Progenitor cell of endocrine pancreas (in vitro differentiated cells): ENCODE measurements at regions not wholly inside any gene's neighbourhood (a gene's known extent, or its start where the extent isn't known, plus 50 kb on each side); places are given as distances from the start of the nearest gene placed in this dataset.
A peak's percentile ranks its signal among the peaks of the same experiment; 100 is the strongest.
"Not testable (repeated sequence)": the region's sequence is repeated elsewhere in the genome, so short reads cannot be mapped to it uniquely, and the experiment has no call there.

Experiments used
- DNase-seq: peaks from one replicate; pipeline ENCODE4 v3.0.0; 2021; ENCODE audit warnings: low spot score; ENCODE audit not compliant: unreplicated experiment
- H3K27ac Mint-ChIP-seq: 2 replicates; pipeline ENCODE4 v1.8.0; 2021; ENCODE audit warnings: mild to moderate bottlenecking, moderate library complexity, mixed read lengths
- H3K27me3 Mint-ChIP-seq: 2 replicates; pipeline ENCODE4 v1.8.0; 2021; ENCODE audit warnings: mixed read lengths
- H3K36me3 Mint-ChIP-seq: 2 replicates; pipeline ENCODE4 v1.8.0; 2022; ENCODE audit warnings: mixed read lengths; ENCODE audit not compliant: insufficient read depth
- H3K4me1 Mint-ChIP-seq: 2 replicates; pipeline ENCODE4 v1.8.0; 2021; ENCODE audit warnings: low read depth, mixed read lengths
- H3K4me3 Mint-ChIP-seq: 2 replicates; pipeline ENCODE4 v1.8.0; 2021; ENCODE audit warnings: low read depth, mild to moderate bottlenecking, moderate library complexity, mixed read lengths
- H3K9me3 Mint-ChIP-seq: 2 replicates; pipeline ENCODE4 v1.8.0; 2021; ENCODE audit warnings: low read depth, mixed read lengths
- TF ChIP-seq, protein P1 (sequence below): fragments of 200-600 bp; sonication (generic); IDR thresholded peaks from one replicate; pipeline ENCODE4 v1.5.0; 2021; ENCODE audit warnings: antibody characterized with exemption, mild to moderate bottlenecking; ENCODE audit not compliant: unreplicated experiment

- H3K9me3 Mint-ChIP-seq, result no peaks in the 10 kb centered on the region
- H3K27ac Mint-ChIP-seq, result no peak overlapping the region
- H3K36me3 Mint-ChIP-seq, result no peaks in the 10 kb centered on the region
- H3K4me3 Mint-ChIP-seq, result no peak overlapping the region
- H3K4me1 Mint-ChIP-seq, result peaks cover 17% of the 10 kb centered on the region
- peaks cover 5% of the 10 kb centered on the region for H3K27me3 Mint-ChIP-seq
- DNase-seq, result no peak
- TF ChIP-seq, protein P1, sequence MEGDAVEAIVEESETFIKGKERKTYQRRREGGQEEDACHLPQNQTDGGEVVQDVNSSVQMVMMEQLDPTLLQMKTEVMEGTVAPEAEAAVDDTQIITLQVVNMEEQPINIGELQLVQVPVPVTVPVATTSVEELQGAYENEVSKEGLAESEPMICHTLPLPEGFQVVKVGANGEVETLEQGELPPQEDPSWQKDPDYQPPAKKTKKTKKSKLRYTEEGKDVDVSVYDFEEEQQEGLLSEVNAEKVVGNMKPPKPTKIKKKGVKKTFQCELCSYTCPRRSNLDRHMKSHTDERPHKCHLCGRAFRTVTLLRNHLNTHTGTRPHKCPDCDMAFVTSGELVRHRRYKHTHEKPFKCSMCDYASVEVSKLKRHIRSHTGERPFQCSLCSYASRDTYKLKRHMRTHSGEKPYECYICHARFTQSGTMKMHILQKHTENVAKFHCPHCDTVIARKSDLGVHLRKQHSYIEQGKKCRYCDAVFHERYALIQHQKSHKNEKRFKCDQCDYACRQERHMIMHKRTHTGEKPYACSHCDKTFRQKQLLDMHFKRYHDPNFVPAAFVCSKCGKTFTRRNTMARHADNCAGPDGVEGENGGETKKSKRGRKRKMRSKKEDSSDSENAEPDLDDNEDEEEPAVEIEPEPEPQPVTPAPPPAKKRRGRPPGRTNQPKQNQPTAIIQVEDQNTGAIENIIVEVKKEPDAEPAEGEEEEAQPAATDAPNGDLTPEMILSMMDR, result no peak
Observed at GRCh38 chr16:79386299-79386698, 214.2 kb downstream of the MAF start.

GRCh38 chr16:79381603-79382042 lies 218.9 kb downstream of the MAF start:
- no peak for DNase-seq
- Mint-ChIP-seq H3K36me3 (no peaks in the 10 kb centered on the region), H3K27me3 (no peaks in the 10 kb centered on the region), H3K9me3 (peaks cover 3% of the 10 kb centered on the region), H3K4me1 (peaks cover 21% of the 10 kb centered on the region), H3K27ac (peak overlapping the region; percentile 37), H3K4me3 (peak overlapping the region; percentile 15)
- TF ChIP-seq, protein P1, result no peak

- TF ChIP-seq, protein P1, result no peak
- Mint-ChIP-seq H3K4me1 (peaks cover 21% of the 10 kb centered on the region), H3K36me3 (no peaks in the 10 kb centered on the region), H3K4me3 (peak overlapping the region; percentile 15), H3K27me3 (no peaks in the 10 kb centered on the region), H3K9me3 (peaks cover 3% of the 10 kb centered on the region), H3K27ac (peak overlapping the region; percentile 37)
- DNase-seq, result no peak
Observed at GRCh38 chr16:79380995-79381602, 219.4 kb downstream of the MAF start.

GRCh38 chr16:79379095-79379494 lies 221.4 kb downstream of the MAF start:
- H3K9me3 Mint-ChIP-seq, result peaks cover 3% of the 10 kb centered on the region

GRCh38 chr16:79377082-79377481 lies 223.5 kb downstream of the MAF start:
- not testable (repeated sequence) for H3K27ac Mint-ChIP-seq

More at GRCh38 chr16:79379095-79379494, 221.4 kb downstream of the MAF start:
- TF ChIP-seq, protein P1, result no peak
- H3K27ac Mint-ChIP-seq, result no peak overlapping the region
- no peak for DNase-seq
- no peaks in the 10 kb centered on the region for H3K27me3 Mint-ChIP-seq
- peaks cover 24% of the 10 kb centered on the region for H3K4me1 Mint-ChIP-seq
- no peaks in the 10 kb centered on the region for H3K36me3 Mint-ChIP-seq
- no peak overlapping the region for H3K4me3 Mint-ChIP-seq

GRCh38 chr16:79375351-79375750 lies 225.2 kb downstream of the MAF start:
- Mint-ChIP-seq H3K4me3 (no peak overlapping the region), H3K27me3 (no peaks in the 10 kb centered on the region), H3K9me3 (peaks cover 7% of the 10 kb centered on the region), H3K36me3 (no peaks in the 10 kb centered on the region), H3K4me1 (peaks cover 16% of the 10 kb centered on the region), H3K27ac (no peak overlapping the region)
- TF ChIP-seq, protein P1, result no peak
- DNase-seq, result no peak

More at GRCh38 chr16:79377082-79377481, 223.5 kb downstream of the MAF start:
- not testable (repeated sequence) for H3K36me3 Mint-ChIP-seq, DNase-seq, H3K9me3 Mint-ChIP-seq, H3K27me3 Mint-ChIP-seq, H3K4me3 Mint-ChIP-seq
- peaks cover 27% of the 10 kb centered on the region for H3K4me1 Mint-ChIP-seq
